Dendritic cell treated with granulocyte-macrophage colony-stimulating factor and Interleukin-4, amounts not matched to agents 40 ng/mL and 50 ng/mL, for 4 days (primary cell): ENCODE measurements at regions not wholly inside any gene's neighbourhood (a gene's known extent, or its start where the extent isn't known, plus 50 kb on each side); places are given as distances from the start of the nearest gene placed in this dataset.

Experiments
- H3K27ac Mint-ChIP-seq: one replicate; pipeline ENCODE4 v1.8.0; 2022; ENCODE audit warnings: mild to moderate bottlenecking, mixed read lengths
- H3K27me3 Mint-ChIP-seq: one replicate; pipeline ENCODE4 v1.8.0; 2022; ENCODE audit warnings: mild to moderate bottlenecking, mixed read lengths
- H3K36me3 Mint-ChIP-seq: one replicate; pipeline ENCODE4 v1.8.0; 2022; ENCODE audit warnings: low read depth, mixed read lengths
- H3K4me1 Mint-ChIP-seq: one replicate; pipeline ENCODE4 v1.8.0; 2022; ENCODE audit warnings: low read depth, mixed read lengths
- H3K4me3 Mint-ChIP-seq: one replicate; pipeline ENCODE4 v1.8.0; 2022; ENCODE audit warnings: mild to moderate bottlenecking, moderate library complexity, mixed read lengths
- H3K9me3 Mint-ChIP-seq: one replicate; pipeline ENCODE4 v1.8.0; 2022; ENCODE audit warnings: mixed read lengths
- intact Hi-C: fragments of 100-400 bp; cut with micrococcal nuclease; formaldehyde crosslinking; loops from one replicate; pipeline ENCODE4 v1.15.0; 2022

DNA sequence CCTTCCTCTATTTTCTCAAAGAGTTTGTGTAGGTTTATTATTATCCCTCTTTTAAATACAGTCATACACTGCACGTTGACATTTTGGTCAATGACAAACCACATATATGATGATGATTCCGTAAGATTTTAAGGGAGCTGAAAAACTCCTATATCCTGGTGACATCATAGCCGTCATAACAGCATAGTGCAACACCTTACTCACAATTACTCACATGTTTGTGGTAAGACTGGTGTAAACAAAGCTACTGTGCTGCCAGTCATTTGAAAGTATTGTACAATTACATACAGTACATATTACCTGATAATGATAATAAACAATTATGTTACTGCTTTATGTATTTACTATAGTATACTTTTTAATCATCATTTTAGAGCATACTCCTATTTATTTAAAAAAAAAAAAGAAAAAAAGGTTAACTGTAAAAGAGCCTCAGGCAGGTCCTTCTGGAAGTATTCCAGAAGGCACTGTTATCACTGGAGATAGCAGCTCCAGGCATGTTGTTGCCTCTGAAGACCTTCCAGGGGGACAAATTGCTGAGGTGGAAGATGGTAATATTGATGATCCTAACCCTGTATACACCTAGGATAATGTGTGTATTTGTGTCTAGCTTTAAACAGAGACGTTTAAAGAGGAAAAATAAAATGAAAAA is 123.3 kb upstream of the CDK1 start:
- no peaks in the 10 kb centered on the region for H3K4me1 Mint-ChIP-seq
- no peak overlapping the region for H3K4me3 Mint-ChIP-seq
- no peak overlapping the region for H3K27ac Mint-ChIP-seq
- H3K27me3 Mint-ChIP-seq, result no peaks in the 10 kb centered on the region
- intact Hi-C loops, result no loop called here
- no peaks in the 10 kb centered on the region for H3K36me3 Mint-ChIP-seq
- H3K9me3 Mint-ChIP-seq, result no peaks in the 10 kb centered on the region

DNA sequence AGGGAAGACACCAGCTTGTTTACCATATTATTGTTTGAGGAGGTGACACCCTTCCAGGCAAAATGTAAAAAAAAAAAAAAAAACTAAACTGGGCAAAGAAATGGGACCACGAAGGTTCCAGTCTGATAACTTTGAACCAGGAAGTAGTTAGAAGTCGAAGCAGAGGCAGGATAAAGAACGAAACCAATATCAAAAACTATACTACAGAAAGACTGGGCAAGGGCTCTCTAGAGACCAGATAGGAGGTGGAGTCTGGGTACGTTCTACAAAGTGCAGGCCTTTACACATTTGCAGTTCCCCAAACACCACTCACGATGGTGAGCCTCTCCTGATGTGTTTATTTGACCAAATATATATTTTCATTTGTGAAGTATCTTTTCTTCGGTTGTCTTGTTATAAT is 125.7 kb upstream of the CDK1 start:
- H3K4me3 Mint-ChIP-seq, result no peak overlapping the region
- intact Hi-C loops, result no loop called here

GRCh38 chr10:60650378-60650800 is 127.9 kb upstream of the CDK1 start:
- no peaks in the 10 kb centered on the region for H3K9me3 Mint-ChIP-seq
- H3K4me1 Mint-ChIP-seq, result no peaks in the 10 kb centered on the region
- no peaks in the 10 kb centered on the region for H3K36me3 Mint-ChIP-seq
- H3K27ac Mint-ChIP-seq, result no peak overlapping the region
- H3K4me3 Mint-ChIP-seq, result no peak overlapping the region
- intact Hi-C loops, result no loop called here
- H3K27me3 Mint-ChIP-seq, result no peaks in the 10 kb centered on the region

More for the DNA sequence above, 125.7 kb upstream of the CDK1 start:
- H3K4me1 Mint-ChIP-seq, result no peaks in the 10 kb centered on the region
- H3K27ac Mint-ChIP-seq, result no peak overlapping the region
- H3K36me3 Mint-ChIP-seq, result no peaks in the 10 kb centered on the region
- H3K27me3 Mint-ChIP-seq, result no peaks in the 10 kb centered on the region
- no peaks in the 10 kb centered on the region for H3K9me3 Mint-ChIP-seq

DNA sequence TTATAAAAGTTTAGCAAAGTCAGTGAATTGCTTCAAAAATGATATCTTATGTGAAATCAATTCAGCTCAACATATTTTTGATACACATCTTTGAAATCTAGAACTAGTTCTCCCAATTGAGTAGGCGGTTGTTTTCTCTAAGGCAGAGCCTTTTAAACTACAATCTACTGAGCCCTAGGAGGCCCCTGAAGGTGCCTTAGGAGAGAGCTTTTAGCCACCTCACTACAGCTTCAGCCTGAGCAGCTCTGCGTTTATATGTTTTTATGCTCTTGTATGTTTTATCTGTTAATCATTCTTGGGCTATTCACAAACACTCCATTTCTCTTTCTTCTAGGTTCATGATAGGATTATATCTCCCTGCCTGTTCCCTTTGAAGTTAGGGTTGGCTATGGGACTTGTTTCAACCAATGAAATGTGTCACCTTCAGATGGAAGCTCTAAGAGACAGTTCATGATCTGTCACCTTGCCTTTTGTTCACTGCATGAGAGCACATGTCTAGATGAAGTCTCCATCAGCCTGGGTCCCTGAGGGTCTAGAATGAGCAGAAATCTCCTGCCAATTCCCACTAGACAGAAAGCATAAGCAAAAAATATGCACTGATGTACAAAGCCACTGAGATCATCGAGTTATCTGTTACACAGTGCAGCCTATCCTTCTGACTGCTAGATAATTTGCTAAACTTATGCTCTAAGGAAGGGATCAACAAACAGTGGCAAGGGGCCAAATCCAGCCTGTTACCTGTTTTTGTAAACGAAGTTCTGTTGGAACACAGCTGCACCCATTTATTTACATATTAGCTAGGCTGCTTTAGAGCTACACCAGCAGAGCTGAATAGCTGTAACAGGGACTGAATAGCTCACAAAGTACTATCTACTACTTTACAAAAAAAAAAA is 128.5 kb upstream of the CDK1 start:
- no peak overlapping the region for H3K27ac Mint-ChIP-seq
- H3K36me3 Mint-ChIP-seq, result no peaks in the 10 kb centered on the region
- H3K9me3 Mint-ChIP-seq, result no peaks in the 10 kb centered on the region
- H3K4me1 Mint-ChIP-seq, result no peaks in the 10 kb centered on the region
- H3K27me3 Mint-ChIP-seq, result no peaks in the 10 kb centered on the region
- H3K4me3 Mint-ChIP-seq, result no peak overlapping the region
- intact Hi-C loops, result loop anchor here (5.0 kb wide), 2 partner anchors 442 to 552 kb away; no protein-coding TSS in a partner anchor

DNA sequence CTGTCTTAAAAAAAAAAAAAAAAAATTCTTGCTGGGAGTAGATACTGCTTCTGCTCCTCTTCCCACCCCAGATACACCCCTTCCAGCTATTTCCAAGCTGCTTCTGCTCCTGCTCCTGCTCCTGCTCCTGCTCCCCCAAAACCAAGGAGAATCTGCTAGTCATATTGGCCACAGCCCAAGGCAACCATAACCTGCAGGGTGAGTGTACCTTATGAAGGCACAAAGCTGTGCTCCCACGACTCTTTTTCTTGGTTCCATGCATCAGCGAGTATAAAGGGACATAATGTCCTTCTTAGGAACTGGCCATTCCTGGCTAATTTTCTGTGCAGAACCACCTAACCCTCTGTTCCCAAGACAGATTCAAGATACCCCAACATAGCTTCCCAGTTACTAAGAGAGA is 129.5 kb upstream of the CDK1 start:
- Mint-ChIP-seq H3K27ac (no peak overlapping the region), H3K9me3 (no peaks in the 10 kb centered on the region), H3K4me1 (no peaks in the 10 kb centered on the region), H3K27me3 (no peaks in the 10 kb centered on the region), H3K36me3 (no peaks in the 10 kb centered on the region), H3K4me3 (no peak overlapping the region)
- intact Hi-C loops, result loop anchor here (5.0 kb wide), 2 partner anchors 441 to 551 kb away; no protein-coding TSS in a partner anchor

DNA sequence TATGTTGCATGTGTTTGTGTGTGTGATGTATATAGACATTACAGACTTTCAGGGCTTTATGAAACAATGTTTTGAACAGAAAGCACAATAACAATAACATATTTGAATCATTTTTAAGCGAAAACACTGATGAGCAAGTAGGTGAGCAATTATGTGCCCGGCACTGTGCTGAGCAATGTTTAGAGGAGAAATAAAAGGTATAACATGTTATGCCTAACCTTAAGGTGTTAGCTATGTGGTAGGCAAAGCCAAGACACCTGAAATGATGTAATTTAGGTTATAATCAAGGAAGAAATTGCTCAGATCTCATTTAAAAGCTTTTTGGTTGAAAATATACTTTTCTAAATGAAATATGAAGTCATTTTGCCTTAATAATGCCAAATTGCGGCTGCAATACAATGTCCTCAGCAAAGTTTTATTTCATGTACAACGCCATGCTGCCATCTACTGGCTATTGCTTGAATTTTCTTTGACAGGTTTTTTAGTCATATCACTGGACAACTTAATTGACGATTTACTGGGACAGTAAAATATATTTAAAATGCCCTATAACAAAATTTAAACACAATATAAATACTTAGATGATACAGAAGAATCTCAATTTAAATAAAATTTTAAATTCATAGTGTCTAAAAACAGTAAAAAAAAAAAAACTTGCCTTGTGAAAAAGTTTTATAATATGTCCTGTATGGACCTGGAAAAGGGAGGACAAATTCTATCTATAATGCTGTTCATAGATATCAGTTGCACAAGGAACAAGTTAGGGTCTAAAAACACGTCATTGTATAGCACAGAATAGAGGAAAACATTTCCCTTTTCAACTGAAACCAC is 131.1 kb upstream of the CDK1 start:
- Mint-ChIP-seq H3K4me1 (no peaks in the 10 kb centered on the region), H3K27me3 (no peaks in the 10 kb centered on the region), H3K9me3 (no peaks in the 10 kb centered on the region), H3K36me3 (no peaks in the 10 kb centered on the region), H3K4me3 (no peak overlapping the region), H3K27ac (no peak overlapping the region)
- intact Hi-C loops, result loop anchor here (1.0 to 5.0 kb wide), 3 partner anchors 202 to 550 kb away; no protein-coding TSS in a partner anchor

DNA sequence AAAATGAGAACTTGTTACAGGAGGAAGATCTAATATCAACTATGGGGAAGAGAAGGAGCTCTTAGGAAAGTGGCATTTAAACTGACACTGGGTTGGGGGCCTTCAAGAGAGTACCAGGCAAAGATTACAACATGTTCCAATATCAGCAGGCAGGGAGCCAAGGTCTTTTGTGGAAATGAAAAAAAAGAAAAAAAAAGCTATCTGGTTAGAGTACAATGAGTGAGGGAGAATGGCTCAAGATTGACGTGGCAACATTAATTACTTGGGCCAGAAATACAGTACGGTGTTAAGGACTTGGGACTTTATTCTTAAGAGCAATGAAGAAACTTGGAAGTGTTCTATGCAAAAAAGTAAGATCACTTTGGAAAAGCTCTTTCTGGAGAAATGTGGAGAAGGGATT is 132.3 kb upstream of the CDK1 start:
- no peaks in the 10 kb centered on the region for H3K9me3 Mint-ChIP-seq
- no peaks in the 10 kb centered on the region for H3K4me1 Mint-ChIP-seq
- H3K4me3 Mint-ChIP-seq, result no peak overlapping the region
- intact Hi-C loops, result loop anchor here (5.0 kb wide), 2 partner anchors 439 to 549 kb away; no protein-coding TSS in a partner anchor
- no peaks in the 10 kb centered on the region for H3K36me3 Mint-ChIP-seq
- H3K27me3 Mint-ChIP-seq, result no peaks in the 10 kb centered on the region
- H3K27ac Mint-ChIP-seq, result no peak overlapping the region

GRCh38 chr10:60644436-60645130 is 133.7 kb upstream of the CDK1 start:
- H3K4me3 Mint-ChIP-seq, result no peak overlapping the region
- intact Hi-C loops, result loop anchor here (5.0 kb wide), 2 partner anchors 437 to 547 kb away; no protein-coding TSS in a partner anchor
- no peaks in the 10 kb centered on the region for H3K9me3 Mint-ChIP-seq
- no peaks in the 10 kb centered on the region for H3K36me3 Mint-ChIP-seq
- no peak overlapping the region for H3K27ac Mint-ChIP-seq
- no peaks in the 10 kb centered on the region for H3K27me3 Mint-ChIP-seq
- no peaks in the 10 kb centered on the region for H3K4me1 Mint-ChIP-seq

GRCh38 chr10:60643874-60644273 is 134.4 kb upstream of the CDK1 start:
- no peak overlapping the region for H3K4me3 Mint-ChIP-seq
- intact Hi-C loops, result no loop called here
- H3K9me3 Mint-ChIP-seq, result no peaks in the 10 kb centered on the region
- H3K4me1 Mint-ChIP-seq, result no peaks in the 10 kb centered on the region
- H3K27ac Mint-ChIP-seq, result no peak overlapping the region
- H3K36me3 Mint-ChIP-seq, result no peaks in the 10 kb centered on the region
- H3K27me3 Mint-ChIP-seq, result no peaks in the 10 kb centered on the region

DNA sequence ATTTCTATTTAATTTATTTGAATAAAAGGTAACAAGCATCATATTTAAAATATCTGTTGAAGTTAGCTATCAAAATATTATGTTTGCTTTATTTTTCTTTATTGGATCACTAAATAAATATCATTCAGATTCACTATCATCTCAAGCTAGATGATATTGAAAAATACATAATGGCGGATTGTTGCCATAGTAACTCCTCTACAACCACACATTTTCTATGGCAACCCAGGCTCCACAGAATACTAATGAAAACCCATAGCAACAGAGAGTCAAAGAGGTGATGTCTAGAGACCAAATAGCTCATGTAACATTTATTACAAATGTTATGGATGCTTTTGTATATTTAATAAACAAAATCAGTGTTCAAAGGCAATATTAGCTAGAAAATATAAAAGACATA is 148.9 kb upstream of the CDK1 start:
- Mint-ChIP-seq H3K27me3 (no peaks in the 10 kb centered on the region), H3K27ac (no peak overlapping the region), H3K4me1 (no peaks in the 10 kb centered on the region), H3K4me3 (no peak overlapping the region), H3K36me3 (no peaks in the 10 kb centered on the region), H3K9me3 (no peaks in the 10 kb centered on the region)
- intact Hi-C loops, result no loop called here

DNA sequence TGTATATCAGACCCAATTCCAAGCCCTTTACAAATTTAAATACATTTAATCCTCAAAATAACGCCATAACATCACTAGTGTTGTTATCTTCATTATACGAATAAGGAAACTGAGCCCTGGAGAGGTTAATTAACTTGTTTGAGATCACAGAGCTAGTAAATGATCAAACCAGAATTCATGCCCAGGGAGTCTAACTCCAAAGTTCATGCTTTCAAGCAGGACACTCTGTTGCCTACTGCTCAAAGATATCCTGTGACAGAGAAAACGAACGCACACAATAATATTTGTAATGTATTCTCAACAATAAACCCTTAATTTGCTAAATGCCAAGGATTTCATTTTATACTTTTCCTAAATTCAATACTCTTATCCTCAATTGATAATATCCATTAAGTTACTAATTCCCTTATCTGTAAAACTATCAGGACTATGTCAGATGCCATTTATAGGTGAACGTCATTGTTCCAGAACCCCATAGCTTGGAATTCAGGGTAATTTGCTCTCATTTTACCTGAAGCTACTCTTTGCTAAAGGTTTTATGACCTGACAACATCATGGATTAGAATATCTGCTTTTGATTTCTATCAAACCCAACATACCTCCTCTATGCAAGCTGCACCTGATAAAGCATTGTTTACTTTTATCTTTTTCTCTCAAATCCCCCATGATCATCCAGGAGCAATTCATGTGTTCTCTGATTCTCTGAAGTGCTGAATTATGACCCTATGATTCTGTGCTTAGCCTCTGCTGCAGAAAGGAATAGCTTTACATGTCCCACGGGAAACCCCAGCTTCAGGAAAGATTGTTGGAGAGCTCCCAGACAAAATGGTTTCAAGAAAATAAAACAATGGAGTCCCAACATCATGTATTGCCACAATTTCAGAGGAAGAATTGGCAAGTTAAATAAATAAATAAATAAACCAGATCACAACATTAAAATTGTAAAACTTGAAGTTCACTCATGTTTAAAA is 150.2 kb upstream of the CDK1 start:
- H3K27ac Mint-ChIP-seq, result no peak overlapping the region

DNA sequence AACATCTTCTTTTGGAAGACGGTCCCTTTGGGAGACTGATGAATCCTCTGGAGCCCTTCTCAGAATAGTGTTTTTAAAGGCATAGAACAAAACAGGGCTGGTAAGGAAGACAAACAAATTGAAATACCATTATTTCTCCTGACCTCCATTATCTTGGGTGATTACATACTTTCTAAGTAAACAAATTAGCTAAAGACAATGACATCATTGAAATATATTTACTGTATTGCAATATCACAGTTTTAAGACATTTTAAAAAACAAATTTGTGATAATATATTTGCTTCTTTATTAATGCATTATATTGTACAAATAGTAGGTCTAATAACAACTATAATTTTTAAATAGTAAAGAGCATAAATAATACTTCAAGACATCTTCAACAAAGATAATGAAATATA is 152.2 kb upstream of the CDK1 start:
- no peaks in the 10 kb centered on the region for H3K36me3 Mint-ChIP-seq
- H3K4me1 Mint-ChIP-seq, result no peaks in the 10 kb centered on the region
- H3K4me3 Mint-ChIP-seq, result no peak overlapping the region
- no peaks in the 10 kb centered on the region for H3K9me3 Mint-ChIP-seq
- intact Hi-C loops, result no loop called here
- H3K27me3 Mint-ChIP-seq, result no peaks in the 10 kb centered on the region
- H3K27ac Mint-ChIP-seq, result no peak overlapping the region

More for the DNA sequence above, 150.2 kb upstream of the CDK1 start:
- H3K9me3 Mint-ChIP-seq, result no peaks in the 10 kb centered on the region
- H3K4me1 Mint-ChIP-seq, result no peaks in the 10 kb centered on the region
- no peaks in the 10 kb centered on the region for H3K36me3 Mint-ChIP-seq
- no peak overlapping the region for H3K4me3 Mint-ChIP-seq
- intact Hi-C loops, result no loop called here
- H3K27me3 Mint-ChIP-seq, result no peaks in the 10 kb centered on the region
